ENCODE measurements at regions not wholly inside any gene's neighbourhood (a gene's known extent, or its start where the extent isn't known, plus 50 kb on each side); places are given as distances from the start of the nearest gene placed in this dataset.
"Not testable (repeated sequence)": the region's sequence is repeated elsewhere in the genome, so short reads cannot be mapped to it uniquely, and the experiment has no call there.

DNA sequence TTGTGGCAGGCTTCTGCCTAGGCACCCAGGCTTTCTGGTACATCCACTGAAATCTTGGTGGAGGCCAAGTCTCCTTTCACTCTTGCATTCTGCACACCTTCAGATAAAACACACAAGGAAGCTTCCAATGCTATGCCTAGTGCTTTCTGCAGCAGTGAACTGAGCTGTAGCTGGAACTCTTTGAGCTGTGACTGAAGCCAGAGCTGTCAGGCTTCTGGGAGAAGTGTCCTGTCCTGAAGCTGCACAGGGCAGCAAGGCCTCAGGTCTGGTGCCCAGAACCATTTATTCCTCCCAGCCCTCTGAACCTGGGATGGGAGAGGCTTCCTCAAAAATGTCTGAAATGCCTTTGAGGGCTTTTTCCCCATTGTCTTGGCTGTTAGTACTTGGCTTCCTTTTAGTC lies 941.7 kb downstream of the LRFN5 start:
- no peak for DNase-seq

DNA sequence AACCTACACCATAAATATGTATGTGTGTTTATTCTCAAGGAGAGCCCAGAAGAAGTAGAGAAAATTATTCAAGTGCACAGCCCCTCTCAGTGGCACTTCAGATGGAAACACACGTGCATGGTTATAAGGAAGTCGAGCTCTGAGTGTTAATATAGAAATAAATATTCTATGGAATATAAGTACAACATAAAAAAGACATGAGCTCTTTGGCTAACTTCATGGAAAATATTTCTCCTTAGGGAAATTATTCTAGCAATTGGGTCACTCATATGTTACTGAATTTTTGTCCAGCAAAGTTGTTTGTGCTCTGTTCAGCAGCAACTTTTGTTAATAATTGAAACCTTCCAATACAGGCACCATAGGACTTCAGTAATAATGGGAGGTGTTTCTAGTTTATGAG lies 939.0 kb downstream of the LRFN5 start:
- no peak for DNase-seq

DNA sequence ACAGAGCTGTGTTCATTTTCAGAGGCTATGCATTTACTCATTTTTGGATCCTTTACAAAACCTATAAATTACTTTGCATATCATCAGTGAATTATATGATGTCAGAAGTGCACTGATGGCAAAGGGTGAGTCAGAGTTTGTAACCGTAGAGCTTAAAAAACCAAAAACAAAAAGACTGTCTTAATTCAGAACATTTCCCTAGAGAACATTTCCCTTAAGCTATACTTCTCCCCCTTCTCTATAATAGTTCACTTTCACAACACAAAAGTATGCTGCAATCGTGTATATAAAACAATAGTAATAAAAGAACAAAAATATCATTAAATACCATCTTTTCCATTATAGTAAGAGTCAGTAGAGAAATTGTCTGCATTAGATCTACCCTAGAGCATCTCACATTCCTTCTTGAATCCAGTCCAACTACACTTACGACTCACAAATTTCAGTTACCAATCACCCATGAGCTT lies 934.9 kb downstream of the LRFN5 start:
- DNase-seq = no peak

DNA sequence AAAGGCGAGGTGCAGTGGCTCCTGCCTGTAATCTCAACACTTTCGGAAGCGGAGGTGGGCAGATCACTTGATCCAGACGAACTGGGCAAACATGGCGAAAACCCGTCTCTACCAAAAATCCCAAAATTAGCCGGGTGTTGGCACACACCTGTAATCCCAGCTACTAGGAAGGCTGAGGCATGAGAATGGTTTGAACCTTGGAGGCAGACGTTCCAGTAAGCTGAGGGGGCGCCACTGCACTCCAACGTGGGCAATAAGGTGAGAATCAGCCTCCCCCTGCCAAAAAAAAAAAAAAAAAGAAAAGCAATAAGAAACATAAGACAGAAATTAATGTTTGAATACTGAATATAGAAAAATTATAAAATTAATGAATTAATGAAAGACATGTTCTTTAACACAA lies 928.7 kb downstream of the LRFN5 start:
- no peak for DNase-seq

DNA sequence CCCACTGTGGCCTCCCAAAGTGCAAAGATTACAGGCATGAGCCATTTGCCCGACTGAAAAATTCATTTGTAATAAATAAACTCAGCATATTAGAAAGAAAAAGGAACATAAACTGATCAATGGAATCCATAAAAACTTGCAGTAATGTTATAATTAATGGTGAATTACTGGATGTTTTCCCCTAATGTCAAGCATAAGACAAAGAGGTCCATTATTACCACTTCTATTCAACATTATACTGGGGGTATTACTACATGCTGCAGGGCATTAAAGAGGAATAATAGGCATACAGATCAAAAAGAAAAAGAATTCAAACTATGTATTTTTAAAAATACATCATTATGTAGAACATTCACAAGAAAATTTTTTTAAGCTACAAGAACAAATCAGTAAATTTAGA lies 926.8 kb downstream of the LRFN5 start:
- no peak for DNase-seq

DNA sequence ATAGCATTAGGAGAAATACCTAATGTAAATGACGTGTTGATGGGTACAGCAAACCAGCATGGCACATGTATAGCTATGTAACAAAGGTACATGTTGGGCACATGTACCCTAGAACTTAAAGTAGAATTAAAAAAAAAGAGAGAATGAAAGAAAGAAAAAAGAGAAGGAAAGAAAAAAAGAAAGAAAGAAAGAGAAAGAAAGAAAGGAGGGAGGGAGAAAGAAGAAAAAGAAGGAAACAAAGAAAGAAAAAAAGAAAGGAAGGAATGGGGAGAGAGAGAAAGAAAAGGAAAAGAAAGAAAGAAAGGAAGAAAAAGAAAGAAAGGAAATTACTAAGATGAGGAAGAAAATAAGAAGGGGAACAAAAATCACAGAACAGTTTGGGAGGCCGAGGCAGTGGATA lies 925.5 kb downstream of the LRFN5 start:
- DNase-seq = no peak

DNA sequence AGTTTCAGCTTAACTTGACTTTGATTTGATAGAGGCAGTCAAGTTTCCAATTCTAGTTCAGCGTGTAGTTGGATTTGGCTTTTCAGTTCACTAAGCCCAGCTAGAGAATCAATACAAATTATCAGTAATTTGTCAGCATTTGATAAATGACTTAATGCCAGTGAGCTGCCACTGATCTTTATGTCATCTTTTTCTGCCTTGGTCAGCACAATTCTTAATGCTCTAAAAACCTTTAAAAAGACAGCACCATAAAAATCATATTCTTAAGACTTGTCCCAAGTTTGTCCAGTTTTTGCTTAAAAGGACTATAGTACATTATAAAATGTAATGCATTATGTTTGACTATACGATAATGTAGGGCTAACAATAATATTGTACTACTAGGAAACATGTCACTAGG lies 920.5 kb downstream of the LRFN5 start:
- DNase-seq = no peak

DNA sequence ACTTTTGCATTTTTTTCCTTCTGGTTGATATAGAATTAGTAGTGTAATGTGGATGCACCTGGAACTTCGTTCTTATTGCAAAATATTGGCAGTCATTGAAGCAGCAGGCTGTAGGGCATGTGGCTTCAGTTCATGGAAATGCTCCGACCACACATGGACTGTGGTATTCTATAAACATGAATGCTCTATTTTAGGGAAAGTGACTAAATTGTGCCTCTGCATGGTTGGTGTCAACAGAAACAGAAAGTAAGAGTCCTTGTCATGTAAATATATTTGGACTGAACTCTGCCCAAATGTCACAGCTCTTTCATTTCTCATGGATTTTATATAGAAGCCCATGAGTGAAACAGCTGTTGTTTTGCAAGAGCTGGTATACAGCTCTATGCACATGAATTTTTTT lies 917.0 kb downstream of the LRFN5 start:
- no peak for DNase-seq

DNA sequence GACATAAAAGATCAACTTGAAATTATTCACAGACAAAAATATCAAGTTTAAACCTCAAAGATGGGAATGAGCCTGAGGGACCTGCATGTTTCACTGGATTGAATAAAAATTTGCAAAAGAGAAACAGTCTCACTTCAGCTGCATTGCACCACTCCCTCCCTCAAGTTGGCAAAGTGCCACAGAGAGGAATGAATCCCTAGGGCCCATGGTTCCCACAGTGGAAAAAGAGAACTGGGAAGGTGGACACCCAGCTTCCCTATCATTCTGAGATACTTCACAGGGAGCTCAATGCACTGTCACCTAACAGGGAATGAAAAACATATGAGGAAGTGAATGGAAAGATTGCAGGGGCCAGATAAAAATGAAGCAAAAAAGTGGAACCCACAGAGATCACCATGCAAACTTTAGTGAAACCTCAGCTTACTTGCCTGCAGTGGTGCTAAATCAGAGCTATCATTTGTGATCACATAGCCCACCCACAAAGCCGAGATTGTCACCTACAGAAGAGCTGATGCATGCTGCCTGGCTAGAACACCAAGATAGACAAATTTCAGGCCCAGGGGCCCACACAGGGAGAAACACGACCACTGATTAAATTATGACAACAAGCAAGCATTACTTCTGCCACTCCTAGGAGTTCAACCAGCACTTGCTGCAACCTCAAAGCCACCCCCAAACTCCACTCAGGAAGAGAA lies 911.3 kb downstream of the LRFN5 start:
- no peak for DNase-seq

DNA sequence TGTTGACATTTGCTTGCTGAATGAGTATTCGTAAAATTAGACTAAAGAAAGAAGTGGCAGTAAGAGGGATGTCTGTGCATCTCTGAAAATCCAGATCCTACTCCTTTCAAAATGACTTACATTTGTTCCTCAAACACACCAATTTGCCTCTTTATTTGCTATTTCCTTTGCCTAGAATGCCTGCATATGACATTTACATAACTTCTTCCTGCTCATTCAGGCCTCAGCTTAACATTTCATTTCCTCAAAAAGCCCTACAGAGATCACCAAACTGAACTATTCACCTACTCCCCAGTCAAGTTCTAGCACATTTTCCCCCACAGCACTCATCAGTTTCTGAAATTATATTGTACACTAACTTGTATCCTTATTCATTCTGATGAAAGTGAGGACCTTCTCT lies 907.2 kb downstream of the LRFN5 start:
- DNase-seq = no peak

DNA sequence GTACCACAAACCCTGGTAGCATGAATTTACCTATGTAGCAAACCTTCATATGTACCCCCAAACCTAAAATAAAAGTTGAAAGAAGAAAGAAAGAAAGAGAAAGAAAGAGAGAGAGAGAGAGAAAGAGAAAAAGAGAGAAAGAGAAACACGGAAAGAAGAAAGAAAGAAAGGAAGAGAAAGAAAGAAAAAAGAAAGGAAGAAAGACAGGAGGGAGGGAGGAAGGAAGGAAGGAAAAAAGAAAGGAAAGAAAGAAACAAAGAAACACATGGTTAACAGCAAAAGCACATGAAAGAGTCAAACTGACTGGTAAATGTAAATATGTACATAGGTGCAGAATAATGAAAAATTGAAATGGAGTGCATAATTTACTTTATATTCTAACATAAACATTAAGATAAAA lies 903.4 kb downstream of the LRFN5 start:
- no peak for DNase-seq

DNA sequence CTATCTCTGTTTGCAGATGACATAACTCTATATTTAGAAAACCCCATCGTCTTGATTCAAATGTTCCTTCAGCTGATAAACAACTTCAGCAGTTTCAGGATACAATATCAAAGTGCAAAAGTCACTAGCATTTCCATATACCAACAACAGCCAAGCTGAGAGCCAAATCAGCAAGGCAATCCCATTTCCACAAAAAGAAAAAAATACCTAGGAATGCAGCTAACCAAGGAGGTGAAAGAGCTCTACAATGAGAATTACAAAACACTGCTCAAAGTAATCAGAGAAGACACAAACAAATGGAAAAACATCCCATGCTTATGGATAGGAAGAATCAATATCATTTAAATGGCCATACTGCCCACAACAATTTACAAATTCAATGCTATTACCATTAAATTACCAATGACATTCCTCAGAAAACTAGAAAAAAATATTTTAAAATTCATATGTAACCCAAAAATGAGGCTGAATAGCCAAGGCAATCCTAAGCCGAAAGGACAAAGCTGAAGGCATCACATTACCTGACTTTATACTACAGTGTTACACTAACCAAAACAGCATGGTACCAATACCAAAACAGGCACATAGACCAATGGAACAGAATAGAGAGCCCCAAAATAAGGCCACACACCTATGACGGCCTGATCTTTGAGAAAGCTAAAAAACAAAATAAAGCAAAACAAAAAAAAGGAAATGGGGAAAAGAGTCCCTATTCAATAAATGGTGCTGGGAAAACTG lies 901.7 kb downstream of the LRFN5 start:
- DNase-seq = no peak

DNA sequence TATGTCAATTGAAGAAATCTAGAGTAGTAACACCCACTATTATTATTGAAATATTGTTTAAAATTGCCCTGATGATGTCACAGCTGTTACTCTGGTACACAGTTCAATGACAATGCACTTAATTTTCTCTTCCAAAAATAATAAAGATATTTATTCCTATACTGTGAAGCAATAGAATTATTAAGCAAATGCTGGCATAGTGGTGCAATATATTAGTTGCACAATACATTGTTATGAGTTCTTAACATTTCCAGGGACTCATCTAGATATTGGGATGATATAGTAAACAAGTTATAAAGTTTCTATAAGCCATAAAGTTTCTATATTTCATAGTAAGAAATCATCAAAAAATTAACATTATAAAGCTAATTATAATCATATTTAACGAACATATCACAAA lies 897.8 kb downstream of the LRFN5 start:
- no peak for DNase-seq

DNA sequence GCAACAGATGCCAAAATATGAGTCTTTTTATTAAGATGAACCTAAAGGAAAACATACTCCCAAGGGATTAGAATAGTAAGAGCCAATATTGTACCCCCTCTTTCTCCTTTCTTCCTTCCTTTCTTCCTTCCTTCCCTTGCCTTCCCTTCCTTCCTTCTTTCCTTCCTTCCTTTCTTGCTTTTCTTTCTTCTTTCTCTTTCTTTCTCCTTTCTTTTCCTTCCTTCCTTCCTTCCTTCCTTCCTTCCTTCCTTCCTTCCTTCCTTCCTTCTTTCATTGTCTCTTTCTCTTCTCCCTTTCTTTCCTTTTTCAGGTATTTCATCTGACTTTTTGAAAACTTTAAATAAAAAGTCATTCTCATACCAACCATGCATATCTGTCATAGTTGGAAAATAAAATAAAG lies 892.5 kb downstream of the LRFN5 start:
- DNase-seq = no peak

DNA sequence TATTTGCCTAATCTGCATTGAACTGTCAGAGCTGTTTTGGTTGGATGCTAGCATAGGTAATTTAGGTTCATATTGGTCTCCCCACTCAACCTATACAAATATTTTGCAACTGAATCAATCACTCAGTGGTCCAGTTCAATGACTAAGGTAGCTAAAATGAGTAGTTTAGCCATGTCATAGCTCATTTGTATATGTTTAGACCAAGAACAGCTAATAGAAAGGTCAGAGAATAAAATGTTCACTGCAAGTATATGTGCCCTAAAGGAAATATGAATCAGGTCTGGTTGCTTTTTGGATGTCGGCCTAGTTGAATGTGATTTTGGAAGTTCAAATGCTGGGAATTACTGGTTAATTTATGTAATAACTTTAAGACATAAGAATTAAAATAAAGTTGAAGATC lies 883.9 kb downstream of the LRFN5 start:
- no peak for DNase-seq

DNA sequence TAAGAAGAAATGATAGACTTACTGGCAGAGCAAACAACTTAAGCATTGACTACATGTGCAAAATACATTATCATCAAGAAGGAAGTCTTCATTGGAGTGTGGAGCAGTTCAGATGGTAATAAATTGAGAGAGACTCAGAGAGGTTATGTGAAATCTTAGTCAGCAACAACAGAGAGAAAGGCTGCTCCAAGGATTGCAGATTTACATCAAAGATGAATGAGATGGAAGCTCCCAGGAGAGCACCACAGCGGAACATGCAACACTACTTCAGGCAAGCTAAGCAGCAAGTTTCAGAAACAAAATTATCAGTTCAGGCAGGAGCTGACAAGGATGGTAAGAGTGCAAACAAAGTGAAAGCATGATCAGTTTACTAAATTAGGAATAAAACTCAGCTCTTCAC lies 882.3 kb downstream of the LRFN5 start:
- no peak for DNase-seq

DNA sequence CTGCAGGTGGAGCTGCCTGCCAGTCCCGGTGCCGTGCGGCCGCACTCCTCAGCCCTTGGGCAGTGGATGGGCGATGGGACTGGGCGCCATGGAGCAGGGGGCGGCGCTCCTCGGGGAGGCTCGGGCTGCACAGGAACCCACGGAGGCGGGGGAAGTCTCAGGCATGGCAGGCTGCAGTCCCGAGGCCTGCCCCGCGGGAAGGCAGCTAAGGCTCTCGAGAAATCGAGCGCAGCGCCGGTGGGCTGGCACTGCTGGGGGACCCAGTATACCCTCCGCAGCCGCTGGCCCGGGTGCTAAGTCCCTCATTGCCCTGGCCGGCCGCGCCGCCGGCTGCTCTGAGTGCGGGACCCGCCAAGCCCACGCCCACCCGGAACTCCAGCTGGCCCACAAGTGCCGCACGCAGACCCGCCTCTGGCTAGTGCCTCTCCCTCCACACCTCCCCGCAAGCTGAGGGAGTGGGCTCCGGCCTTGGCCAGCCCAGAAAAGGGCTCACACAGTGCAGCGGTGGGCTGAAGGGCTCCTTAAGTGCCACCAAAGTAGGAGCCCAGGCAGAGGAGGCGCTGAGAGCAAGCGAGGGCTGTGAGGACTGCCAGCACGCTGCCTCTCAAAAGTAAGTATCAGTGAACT lies 875.8 kb downstream of the LRFN5 start:
- not testable (repeated sequence) for DNase-seq

DNA sequence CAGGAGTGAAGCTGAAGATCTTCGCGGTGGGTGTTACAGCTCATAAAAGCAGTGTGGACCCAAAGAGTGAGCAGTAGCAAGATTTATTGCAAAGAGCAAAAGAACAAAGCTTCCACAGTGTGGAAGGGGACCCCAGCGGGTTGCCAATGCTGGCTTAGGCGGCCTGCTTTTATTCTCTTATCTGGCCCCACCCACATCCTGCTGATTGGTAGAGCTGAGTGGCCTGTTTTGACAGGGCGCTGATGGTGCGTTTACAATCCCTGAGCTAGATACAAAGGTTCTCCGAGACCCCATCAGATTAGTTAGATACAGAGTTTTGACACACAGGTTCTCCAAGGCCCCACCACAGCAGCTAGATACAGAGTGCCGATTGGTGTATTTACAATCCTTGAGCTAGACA lies 875.0 kb downstream of the LRFN5 start:
- not testable (repeated sequence) for DNase-seq

DNA sequence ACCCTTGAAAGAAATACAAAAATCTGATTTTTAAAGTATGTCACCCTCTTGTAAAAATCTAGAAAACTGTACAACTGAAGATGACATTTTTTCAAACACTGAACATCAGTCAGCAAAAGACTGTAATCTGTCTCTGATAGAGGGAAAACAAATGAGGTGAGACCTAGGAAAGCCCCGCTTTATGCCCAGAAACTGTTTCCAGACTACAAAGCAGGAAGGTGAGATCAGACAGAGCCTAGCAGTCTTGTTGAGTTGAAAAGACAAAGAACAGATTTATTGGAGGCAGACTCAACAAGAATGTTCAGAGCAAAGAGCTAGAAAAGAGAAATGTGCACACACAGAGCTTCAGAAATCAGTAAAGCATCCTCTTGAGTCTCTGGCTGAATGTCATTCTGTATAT lies 873.6 kb downstream of the LRFN5 start:
- no peak for DNase-seq

DNA sequence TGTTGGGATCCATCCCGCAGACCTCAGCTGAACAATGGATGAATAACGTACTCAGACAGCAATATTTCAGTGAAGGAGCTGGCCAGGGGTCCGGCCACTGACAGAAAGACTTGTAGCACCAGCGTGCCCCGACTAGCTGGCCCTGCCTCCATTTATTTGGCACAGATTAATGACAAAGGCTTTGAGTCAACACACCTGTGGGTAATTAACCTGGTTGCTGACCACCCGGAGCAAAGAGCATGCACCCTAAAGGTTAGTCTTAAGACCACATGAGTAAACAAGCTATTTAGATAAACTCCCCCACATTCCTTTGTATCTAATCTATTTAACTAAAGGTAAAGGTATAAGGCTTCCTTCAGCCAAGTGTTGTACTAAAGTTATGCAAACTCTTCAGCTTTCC lies 868.6 kb downstream of the LRFN5 start:
- no peak for DNase-seq

DNA sequence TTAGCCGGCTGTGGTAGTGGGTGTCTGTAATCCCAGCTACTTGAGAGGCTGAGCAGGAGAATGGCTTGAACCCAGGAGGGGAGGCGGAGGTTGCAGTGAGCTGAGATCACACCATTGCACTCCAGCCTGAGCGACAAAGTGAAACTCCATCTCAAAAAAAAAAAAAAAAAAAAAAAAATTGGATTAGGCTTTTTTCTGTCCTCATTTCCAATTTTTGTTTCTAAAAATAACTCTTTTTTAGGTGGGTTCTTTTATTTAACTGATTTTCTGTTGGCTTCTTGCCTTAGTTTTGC lies 863.7 kb downstream of the LRFN5 start:
- no peak for DNase-seq

DNA sequence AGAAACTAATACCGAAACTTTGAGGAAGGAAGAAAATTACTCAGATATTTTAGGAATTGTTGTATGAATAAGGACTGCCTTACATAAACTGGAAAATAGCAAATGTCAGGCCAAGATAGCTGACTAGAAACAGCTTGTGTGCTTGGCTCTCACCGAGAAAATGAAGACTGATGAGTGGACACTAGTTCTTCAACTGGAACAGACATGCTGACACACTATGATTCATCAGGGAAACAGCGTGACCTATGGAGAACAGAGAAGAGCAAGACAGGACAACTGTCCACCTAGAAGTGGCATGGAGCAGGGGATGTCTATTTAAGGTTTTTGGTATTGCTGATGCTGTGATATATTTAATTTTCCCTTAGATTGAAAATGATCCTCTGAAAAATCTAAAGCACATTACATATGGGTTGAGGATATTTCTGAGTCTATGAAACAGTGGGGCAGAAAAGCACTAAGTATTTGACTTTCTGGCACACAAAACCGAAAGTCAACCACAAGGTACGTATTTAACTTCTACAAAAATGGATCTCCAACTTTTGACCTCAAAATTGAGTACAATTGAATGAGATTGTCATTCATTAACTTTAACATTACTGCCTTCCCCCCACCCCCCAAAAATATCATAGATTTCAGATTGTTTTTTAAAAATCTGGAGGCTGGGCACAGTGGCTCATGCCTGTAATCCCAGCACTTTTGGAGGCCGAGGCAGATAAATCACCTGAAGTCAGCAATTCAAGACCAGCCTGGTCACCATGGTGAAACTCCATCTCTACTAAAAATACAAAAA lies 863.2 kb downstream of the LRFN5 start:
- DNase-seq = no peak

DNA sequence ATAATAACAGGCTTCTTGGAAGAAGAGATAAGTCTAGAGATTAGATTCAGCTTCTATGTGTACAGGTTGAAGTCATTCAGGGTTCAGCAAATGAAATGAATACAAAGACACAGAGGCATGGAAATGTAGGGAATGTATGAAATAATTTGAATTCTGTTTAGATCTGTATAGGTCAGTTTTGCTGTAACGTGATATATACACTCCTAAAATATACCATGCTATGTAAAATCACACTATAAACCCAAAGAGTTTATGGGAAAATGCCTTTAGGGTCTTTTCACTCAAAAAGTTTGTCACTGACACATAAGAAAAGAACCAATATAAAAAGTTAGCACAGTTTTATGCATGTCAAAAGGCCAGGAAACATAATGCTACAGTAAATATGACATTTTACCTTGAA lies 854.0 kb downstream of the LRFN5 start:
- no peak for DNase-seq

Data from islet precursor cell (in vitro differentiated cells).